Stimulated activated CD4-positive, alpha-beta T cell treated with anti-CD3 and anti-CD28 coated beads, TNF-alpha, amount 100 ng/mL, for 4 hours (primary cell): ENCODE measurements at regions not wholly inside any gene's neighbourhood (a gene's known extent, or its start where the extent isn't known, plus 50 kb on each side); places are given as distances from the start of the nearest gene placed in this dataset.

Source experiments
- DNase-seq, 3 experiments: peaks; one replicate each; pipeline ENCODE4 v3.0.0-alpha.2; 2020; ENCODE audit warnings: low read depth in 3 of 3

DNA sequence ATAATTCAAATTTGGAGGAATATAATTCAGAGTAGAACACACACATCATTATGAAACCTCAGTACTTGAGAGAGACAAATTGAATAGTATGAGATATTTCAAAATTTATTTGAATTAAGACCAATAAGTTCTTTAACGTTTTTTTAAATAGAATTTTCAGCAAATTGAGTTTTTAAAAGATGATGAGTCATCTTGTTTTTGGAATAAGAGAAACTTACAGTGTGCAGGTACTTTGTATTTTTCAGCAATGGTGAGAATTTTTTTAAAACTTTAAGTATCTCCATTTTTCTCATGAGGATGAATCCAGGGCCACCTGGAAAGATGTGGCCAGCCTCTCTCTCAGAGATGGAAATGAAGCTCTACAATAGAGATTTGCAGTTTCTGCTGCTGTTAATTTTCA is 1015.0 kb upstream of the TENM4 start:
- DNase-seq = no peak

DNA sequence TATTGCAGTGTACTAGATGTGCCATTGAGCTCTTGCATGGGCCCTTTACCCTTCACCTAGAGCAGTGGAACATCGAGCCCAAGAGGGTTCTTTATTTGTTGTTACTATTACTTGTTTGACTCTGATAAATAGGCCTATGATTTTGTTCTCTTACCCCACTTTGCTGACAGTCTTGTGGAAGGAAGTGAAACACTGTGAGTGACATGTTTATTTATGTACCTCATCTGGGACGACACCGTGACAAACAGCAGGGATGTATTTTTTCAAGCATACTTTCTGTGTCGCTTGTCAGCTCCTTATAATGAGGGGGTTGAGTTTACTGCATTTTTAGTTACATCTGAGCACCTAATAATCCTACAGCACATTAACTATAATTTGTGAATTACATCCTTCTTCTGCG is 1010.3 kb upstream of the TENM4 start:
- no peak for DNase-seq

DNA sequence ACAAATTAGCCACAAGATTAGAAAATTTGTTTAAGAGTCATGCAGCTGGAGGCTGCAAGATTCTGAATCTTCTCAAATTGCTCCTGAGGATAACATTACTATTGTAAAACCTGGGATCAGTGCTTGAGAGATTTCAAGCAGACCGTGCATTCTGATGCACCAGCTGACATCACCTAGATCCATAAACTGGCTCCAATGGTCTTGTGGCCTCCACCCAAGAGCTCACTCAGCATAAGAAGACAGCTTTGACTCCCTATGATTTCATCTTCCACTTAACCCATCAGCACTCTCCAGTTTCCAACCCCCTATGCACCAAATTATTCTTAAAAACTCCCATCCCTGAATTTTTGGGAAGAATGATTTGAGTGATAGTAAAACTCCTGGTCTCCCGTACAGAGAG is 1007.9 kb upstream of the TENM4 start:
- DNase-seq = no peak

DNA sequence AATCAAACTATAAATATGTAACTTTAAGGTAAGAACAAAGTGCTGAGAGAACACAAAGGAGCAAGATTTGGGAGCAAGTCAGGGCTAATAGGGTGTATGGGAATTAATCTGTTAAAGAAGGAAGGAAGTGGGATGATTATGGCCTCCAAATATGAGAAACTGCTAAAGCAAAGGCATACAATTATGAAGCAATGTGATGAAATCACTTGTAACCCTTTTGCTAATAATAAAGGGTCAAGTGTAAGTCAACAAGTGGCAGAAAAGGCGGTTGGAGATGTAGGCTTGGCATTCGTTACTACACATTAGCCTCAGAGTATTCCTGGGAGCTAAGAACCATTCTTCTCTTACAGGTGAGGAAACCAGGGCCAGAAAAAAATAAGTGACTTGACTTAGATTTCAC is 1002.3 kb upstream of the TENM4 start:
- no peak for DNase-seq

DNA sequence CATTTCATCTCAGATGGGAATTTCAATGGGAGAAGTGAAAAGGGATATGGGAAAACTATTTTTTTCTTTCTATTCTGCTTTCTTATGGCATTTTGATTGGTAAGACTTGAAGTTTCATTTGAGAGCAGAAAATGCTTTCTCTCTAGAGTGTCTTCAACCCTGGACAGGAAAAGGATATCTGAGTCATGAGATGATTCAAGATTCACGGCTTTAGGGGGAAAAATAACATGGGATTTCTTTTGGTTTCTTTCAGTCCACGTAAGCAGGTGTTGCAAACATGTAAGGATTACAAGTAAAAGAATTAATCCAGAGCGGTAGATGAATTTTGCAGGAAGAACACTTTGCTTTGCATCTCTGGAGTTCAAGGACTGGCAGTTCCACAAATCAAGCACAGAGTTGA is 1001.0 kb upstream of the TENM4 start:
- DNase-seq = no peak

DNA sequence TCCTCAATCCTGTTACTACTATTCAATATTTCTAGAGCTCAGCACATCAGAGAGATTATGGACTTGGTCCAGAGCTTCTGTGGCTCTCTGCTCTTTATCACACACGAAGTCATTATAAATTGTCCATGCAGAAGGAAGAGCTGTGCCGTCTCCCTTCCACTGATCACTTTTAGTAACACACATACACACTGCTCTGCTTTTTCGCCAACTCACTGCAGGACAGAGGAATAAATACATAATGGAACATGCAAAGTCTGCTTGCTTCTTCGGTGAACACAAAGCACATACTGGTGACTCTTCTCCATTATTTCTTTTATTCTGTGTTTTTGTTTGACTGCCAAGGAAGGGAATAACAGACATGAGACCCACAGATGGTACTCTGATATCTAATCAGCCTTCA is 1000.0 kb upstream of the TENM4 start:
- no peak for DNase-seq

DNA sequence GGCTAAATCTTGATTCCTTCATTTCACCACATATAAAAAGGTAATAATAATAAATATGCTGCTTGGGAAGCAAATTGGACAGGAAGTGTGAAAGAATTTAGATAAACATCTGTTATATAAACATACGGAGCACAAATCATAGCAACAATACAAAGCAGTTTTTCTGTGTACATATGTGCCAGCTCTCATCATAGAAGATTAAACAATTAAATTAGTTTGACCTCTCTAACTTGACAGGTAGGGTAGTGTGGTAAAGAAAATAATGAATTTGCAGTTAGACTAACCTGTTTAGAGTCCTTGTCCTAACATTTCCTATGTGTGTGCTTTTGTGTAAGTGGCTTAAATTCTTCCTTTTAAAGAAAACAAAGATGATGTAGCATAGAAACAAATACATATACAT is 995.7 kb upstream of the TENM4 start:
- DNase-seq = no peak

DNA sequence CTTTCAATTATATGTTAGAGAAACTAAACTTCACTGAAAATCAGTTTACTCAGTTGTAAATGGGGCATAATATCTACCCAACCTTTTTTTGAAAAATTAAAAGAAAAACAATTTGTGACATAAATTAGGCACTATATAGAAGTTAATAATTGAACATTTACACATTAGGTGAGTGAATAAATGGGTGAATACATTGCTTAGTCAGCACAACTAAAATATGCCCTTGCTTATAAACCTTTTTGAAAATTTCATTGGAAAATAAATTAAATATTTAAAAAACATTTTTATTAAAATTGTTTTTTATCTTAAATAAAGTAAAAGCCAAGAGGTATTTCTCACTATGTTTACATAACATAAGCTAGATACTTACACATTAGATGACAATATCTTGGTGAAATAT is 994.5 kb upstream of the TENM4 start:
- no peak for DNase-seq

DNA sequence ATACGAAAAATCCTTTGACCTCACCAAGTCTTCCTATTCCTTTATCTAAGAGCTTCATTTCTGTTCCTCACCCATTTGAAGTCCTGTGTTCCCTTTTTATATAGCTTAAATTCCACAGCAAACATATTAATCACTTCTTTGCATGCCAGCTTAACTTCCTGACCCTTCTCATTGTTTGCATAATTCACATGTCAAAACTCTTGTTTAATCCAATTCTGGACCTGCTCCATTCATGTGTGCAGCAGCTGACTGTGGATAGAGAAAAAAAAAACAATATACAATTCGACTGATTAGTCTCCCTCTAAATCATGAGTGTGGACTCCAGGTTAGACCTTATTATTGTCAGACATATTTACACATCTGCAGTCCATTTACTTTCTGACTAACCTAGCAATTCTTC is 991.2 kb upstream of the TENM4 start:
- no peak for DNase-seq

DNA sequence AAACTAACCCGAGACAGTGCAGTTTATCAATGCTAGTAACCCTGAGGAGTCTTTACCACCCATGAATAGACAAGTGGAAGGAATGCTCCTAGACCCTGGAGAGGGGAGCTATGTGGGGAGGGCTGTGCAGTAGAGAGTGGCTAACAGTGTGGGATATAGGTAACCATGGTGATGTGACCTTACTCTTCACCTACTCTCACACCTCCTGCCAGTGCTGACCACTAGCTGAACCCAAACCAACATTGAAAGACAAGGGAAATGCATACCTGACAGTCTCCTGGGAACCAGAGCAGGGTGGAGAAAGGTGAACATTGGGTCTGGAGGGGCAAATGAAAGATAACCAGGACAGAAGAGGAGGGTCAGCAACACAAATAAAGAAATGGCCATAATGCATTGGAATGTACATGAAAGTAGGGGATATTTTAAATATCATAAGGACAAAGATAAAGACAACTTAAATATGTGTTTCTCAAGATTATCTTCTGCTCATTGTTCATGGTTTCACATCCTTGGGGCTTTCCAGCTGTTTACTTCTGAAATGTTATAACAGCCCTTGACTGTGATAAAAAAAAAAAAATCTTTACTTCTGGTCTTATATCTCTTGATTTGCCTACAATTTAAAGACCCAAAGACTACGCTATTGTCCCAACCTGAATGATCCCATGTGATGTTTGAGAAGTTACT is 983.3 kb upstream of the TENM4 start:
- DNase-seq = no peak

DNA sequence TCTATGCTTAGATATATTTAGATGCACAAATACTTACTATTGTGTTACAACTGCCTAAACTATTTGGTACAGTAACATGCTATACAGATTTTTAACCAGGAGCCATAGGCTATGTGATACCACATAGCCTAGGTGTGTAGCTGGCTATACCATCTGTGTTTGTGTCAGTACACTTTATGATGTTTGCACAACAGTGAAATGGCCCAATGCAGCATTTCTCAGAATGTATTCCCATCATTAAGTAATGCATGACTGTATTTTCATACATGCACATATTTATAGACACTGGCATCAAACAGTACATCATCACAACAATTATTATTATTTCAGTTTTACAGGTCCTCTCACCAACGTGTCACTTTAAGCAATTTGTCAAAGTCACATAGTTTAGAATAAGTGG is 979.5 kb upstream of the TENM4 start:
- no peak for DNase-seq

DNA sequence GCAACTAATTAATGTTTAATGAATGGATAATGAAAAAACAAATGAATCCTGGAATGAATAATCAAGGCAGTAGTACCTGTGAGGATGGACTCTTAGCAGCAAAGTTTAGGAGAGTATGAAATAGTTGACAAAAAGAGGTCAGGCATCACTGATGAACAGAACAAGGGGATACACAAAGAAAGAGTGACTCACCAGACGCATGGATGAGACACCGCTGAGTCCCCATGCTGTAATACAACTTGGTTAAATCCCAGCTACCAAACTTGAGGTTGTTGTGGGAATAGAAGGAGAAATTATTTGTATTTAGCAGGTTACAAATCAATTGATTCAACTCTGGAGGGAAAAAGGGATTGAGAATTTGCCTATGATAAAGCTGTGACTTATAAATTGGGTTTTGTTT is 976.9 kb upstream of the TENM4 start:
- no peak for DNase-seq

DNA sequence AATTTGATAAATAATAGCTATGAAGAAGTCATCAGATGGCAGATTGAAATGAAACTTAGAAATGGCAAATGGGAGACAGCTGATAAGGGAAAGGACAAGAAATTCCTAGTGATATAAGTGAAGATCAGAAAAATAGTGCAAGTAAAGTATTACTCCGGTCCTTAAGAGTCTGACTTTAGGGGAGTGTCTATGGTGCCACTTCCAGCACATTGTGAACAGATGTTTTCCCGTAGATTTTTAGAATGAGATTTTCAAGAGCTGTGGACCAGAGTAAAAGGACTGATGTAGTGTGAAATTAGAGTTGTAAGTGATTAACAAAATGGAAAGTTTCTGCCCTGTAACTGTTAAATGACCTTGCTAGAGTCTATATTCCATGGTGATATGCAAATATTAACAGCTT is 974.8 kb upstream of the TENM4 start:
- DNase-seq = no peak

DNA sequence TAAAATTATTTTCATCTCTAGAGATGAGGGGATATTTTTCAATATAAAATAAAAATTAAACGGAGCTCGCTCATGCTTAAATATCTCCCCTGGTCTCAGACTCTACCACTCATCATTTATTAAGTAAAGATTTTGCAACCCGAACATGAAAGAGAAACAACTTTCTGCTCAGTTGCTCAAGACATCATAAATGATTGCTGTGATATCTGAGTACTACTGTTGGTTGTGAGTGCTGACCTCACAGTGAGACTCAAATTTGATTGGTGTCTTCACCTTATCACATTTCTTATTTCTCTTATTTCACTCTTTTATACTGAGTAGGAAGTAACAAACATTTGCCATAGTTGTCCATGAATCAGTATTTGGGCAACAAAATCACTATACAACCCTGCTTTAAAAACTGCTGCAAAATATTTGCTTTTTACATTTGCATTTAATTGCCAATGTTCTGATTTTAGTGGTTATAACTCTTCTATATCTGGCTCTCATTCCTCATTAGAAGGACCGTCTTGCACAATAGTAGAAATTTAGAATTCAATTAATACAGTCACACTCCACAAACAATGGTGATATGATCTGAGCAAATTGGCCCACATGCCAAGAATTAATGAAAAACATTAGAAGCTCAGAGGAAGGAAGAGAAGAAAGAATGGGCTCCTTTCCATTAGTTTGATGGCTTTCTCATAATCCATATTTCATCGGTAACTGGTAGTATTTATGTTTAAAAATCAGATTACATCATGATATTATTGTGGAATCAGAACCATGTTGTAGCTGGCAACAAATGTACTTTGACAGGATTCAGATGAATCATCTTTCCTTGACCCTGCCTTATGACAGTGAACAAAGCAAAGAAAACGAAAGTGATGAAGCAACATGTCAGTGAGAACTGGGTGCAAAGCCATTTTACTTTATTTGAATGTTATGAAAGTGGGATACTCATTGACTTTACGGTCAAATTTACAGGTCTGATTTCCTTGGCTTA is 973.6 kb upstream of the TENM4 start:
- DNase-seq = no peak

DNA sequence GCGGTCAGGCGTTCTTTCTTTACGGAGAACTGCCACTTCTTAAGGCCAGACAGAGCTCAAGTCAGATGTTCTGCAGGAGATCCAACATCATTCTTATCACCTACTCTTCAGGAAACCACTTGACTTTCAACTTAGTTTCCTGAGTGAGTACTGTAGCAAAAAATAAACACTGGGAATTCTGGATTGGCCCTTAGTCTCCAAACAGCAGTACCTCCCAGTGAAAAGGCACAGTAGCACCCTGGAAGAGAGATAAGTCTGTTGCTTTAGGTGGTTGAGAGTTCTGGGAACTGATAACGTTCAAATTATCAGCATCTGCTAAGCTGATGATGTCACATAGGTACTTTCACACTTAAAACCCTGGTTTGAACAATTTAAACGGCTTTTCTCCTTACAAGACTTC is 971.8 kb upstream of the TENM4 start:
- DNase-seq = no peak

DNA sequence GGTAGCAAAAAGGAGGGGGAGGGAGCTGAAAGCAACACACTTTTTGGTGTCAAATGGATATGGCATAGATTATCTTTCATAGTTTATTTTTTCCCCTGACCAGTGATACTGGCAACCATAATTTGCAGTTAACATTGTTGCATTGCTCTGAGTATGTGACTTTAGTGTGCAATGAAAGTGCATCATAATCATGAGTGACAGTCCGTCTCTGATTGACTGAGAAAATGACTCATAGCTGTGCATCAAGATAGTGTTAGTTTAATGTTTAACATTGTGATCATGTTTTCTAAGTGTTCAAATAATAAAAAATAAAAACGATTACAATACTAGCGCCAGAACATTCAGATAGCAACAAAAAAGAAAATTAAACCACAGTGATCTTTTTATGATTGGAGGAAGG is 952.4 kb upstream of the TENM4 start:
- no peak for DNase-seq

DNA sequence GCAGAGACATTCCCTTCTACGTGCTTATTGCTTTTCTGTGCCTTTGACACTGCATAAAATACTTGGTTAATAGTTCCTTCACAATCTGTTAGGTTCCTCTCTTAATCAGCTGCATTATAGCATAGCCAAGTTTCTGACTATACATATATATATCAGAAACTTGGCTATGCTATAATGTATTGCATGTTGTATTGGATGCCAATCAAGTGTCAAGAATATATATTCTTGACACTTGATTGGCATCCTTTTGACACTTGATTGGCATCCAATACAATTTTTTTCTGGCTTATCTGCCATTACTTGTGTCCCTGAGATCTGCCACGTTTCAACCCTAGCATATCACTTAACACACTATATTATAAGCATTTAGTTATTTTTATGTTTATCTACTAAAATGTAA is 949.7 kb upstream of the TENM4 start:
- DNase-seq = no peak

DNA sequence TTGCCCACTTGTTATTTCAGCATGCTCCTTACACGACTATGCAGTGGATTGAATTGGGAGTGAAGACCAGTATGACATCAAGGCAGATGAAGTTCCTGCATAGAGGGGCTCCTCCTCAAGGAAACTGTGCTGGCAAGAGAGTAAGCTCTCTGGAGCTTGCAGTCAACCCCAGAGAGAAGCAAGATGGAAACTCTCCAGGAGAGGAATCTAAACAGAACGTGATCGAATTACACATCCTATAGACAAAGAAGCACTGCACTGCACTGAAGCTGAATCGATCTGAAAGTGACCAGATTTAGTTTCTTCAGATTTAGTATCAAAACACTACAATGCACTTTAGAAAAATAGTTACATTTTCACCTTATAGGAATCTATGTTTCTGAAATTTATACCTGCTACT is 947.7 kb upstream of the TENM4 start:
- DNase-seq = no peak

DNA sequence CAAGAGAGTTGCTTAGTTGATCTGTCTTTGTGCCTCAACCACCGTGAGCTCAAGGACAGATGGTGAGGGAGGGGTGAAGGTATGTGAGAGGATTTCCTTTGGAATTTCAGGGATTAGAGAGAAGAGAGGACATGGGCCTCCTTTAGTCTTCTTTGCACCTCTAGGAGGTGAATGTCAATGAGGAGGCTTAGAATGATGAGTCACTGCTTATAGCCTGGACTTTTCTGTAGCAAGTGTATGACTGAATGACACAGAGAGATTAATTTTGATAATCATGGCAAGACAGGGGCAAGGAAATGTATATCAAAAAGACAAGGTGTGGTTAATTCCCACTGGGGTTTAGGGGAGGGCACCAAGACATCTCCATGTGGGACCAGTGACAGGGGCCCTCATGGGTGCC is 947.3 kb upstream of the TENM4 start:
- no peak for DNase-seq

DNA sequence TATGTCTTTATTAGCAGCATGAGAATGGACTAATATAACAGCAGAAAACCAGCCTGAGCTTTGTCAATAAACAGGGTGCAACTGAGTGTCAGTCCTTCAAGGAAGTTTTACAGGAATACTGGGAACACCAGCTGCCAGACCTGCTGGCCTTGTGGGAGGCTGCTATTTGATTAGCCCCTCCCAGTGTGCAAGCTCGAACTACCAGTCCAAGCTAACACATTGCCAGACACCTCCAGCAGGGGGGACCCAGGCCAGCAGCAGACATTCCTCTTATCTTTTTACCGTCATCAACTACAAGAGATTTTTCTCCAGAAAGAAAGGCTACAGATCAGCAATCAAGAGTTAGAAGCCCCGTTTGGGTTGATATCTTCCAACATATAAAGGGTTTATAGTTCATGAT is 942.8 kb upstream of the TENM4 start:
- DNase-seq = no peak

DNA sequence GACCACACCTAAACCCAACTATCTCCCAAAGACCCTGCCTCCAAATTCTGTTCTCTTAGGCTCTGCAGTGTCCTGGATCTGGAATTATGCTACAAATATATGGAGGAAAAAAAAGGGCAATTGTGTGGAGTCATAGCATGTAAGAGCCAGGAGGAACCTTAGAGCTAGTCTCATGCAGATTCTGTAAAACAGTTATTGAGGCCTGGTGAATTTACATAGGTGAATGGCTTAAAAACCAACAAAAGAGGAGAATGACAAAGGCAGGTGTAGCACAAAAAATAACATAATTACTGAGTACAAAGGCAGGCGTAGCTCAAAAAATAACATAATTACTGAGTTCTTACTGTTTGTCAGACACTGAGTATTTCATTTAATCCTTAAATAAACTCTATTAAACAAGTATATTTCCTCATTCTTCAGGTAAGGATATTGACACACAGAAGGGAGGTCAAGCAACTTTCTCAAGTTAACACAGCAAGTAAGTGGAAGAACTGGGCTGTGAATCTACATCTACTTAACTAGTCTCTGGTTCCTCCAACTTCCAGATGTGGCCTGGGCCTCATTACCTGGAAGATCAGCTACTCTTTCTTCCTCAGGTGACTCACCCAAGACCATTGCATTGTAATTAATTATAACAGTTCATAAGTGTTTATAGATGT is 938.9 kb upstream of the TENM4 start:
- DNase-seq = no peak

DNA sequence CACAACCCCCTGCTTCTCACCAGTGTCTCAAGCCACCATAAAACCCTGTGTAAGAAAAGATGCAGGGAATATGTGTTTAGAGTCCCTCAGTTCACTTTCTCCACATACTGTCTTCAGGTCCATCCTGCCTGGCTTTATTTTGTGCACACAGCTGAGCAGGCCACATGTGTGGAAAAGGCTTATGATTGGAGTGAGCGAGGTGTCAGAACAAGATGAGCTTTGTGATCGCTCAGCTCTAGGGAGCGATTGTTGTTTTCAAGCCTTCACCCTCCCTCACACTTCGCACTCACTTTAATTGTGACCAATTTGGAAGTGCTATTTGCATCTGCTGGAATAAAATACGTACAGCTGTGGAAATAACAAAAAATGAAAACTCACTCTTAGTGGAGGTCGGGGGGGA is 931.1 kb upstream of the TENM4 start:
- no peak for DNase-seq

DNA sequence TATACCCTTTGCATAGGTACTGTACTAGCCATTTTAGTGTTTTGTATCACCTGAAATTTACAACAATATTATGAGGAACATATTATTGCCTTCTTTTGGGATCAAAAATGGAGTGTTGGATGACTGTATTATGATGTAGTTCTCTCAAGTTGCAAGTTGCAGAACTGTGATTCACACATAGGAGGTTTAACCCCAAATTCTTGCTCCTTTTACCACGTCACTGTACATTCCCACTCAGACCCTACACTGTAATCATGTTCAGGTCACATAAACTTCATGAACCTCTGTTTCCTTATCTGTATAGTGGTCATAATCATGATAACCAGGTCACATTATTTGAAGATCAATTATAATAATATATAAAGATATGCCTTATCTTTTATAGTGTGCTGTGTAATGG is 925.1 kb upstream of the TENM4 start:
- DNase-seq = no peak
